Stomach smooth muscle (tissue), 2 donors: ENCODE measurements at regions not wholly inside any gene's neighbourhood (a gene's known extent, or its start where the extent isn't known, plus 50 kb on each side); places are given as distances from the start of the nearest gene placed in this dataset.

Source experiments
- H3K27ac ChIP-seq: one replicate; pipeline ENCODE4 v1.7.0; 2013; ENCODE audit warnings: mild to moderate bottlenecking, low read length, inconsistent platforms
- H3K27me3 ChIP-seq, 2 donors: one replicate each; pipeline ENCODE4 v1.7.0; 2013; ENCODE audit warnings: low read length in 2 of 2; ENCODE audit not compliant: insufficient read depth in 2 of 2, control insufficient read depth in 1 of 2
- H3K36me3 ChIP-seq, 2 donors: one replicate each; pipeline ENCODE4 v1.7.0; 2013; ENCODE audit warnings: low read length in 2 of 2; ENCODE audit not compliant: control insufficient read depth in 2 of 2, insufficient read depth in 2 of 2
- H3K4me1 ChIP-seq: one replicate; pipeline ENCODE4 v1.7.0; 2013; ENCODE audit warnings: low read length; ENCODE audit not compliant: control insufficient read depth, insufficient read depth
- H3K4me3 ChIP-seq, 2 donors: one replicate each; pipeline ENCODE4 v1.7.0; 2013; ENCODE audit warnings: low read length in 2 of 2
- H3K9ac ChIP-seq, 2 donors: one replicate each; pipeline ENCODE4 v1.7.0; 2013; ENCODE audit warnings: low read length in 2 of 2, mild to moderate bottlenecking in 1 of 2
- H3K9me3 ChIP-seq, 2 donors: one replicate each; pipeline ENCODE4 v1.7.0; 2013; ENCODE audit warnings: low read length in 2 of 2; ENCODE audit not compliant: control insufficient read depth in 2 of 2
- donor health status: healthy.
- donor health status: Pancreatic carcinoma.

DNA sequence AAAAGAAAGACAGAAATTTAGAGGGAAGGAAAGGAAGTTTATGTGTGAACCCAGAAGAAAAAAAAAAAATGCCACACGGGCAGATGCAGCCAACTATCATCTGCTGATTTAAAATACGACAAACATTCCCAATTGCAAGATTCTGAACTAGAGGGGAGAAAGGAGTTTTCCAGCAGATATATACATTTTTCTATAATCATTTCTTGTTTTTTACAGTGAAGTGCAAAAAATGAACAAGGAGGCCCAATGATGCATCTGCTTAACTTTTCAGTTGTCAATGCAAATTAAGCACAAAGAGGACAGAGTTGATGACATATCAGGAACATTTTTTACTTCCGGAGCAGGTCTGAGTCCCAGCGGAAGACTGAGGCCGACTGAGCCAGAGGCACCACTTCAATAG is 144.7 kb downstream of the MYCN start:
- H3K27me3 ChIP-seq: peaks cover 0 to 2% of the 10 kb centered on the region in 2 donors
- H3K4me1 ChIP-seq: no peaks in the 10 kb centered on the region
- no peaks in the 10 kb centered on the region for H3K36me3 ChIP-seq
- H3K4me3 ChIP-seq: no peak overlapping the region
- no peak overlapping the region for H3K9ac ChIP-seq
- no peaks in the 10 kb centered on the region for H3K9me3 ChIP-seq
- no peak overlapping the region for H3K27ac ChIP-seq

DNA sequence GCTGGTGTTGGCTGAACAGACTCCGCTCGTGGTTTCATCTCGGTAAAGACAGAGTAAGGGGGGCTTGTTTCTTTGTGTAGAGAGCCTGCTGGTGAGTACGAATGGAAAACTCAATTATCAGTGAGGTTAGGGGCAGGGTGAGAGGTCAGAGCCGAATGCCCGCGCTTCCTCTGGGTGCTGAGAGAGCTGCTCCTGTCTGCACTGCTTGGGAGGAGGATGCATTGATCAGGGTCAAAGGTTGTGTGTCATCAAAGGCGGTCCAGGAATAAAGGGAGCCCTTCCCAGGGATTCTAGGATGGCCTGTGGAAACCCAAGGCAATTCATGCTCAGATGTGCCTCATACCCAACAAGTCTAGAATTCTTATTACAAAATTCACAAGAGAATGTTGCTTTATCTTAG is 143.9 kb downstream of the MYCN start:
- H3K4me1 ChIP-seq: no peaks in the 10 kb centered on the region
- H3K27me3 ChIP-seq: peaks cover 0 to 2% of the 10 kb centered on the region in 2 donors
- H3K36me3 ChIP-seq: no peaks in the 10 kb centered on the region
- H3K4me3 ChIP-seq: no peak overlapping the region
- no peaks in the 10 kb centered on the region for H3K9me3 ChIP-seq
- no peak overlapping the region for H3K9ac ChIP-seq
- H3K27ac ChIP-seq: no peak overlapping the region

DNA sequence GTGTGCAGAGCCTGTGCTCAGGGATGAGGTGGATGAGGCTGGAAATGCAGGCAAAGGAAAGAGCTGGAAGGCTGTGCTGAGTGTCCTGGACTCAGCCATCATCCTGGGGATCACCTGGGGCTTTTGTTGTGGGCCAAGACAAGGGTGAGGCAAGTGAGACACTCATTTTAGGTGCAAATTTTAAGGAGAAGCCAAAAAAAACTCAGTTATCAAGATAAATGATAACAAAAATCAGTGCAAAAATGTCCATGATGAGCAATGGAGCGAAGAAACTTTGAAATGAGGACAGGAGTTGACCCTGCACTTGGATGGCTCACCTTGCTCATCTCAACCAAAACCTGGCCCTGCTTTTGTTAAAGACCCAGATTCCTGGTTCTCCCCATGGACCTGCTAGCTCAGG is 141.9 kb downstream of the MYCN start:
- Histone ChIP-seq H3K36me3 (no peaks in the 10 kb centered on the region), H3K27ac (no peak overlapping the region), H3K27me3 (peaks cover 0 to 2% of the 10 kb centered on the region in 2 donors), H3K9ac (no peak overlapping the region), H3K9me3 (no peaks in the 10 kb centered on the region), H3K4me3 (no peak overlapping the region), H3K4me1 (no peaks in the 10 kb centered on the region)

DNA sequence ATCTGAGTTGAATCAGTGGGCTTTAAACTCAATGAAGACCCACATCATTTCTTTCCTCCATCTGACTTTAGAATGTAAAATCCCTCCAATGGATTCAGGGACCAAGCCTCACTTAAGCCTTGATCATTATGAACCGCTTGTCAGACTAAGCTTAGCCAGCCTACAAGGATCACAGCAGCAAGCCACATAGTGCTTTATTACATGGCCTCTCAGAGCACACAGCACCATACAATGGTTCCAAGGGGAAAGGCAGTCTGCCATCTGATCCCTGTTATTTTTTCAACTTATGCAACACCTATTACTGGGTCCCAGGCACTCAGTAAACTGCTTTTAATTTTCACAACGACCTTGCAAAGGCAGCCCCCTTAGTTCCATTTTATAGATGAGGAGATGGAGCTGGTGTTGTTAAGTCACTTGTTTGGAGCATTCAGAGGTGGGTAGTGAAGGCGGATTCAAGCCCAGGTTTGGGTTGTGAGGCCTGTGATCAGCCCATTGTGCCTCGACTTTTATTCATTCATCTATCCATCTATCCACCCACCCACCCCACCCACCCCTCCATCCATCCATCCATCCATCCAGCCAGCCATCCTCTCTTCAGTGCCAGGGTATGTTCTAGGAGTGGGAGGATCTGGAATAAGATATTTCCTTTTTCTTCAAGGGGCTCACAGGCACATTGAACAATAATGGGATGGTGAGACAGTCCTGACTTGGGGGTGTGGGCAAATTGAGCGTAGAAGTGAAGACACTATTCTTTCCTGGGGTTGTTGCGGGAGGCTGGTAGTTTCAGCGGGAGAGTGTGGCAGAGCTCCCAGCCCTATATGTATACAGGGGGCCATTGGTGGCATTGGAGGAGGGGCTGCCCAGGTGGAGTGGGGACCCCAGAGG is 141.2 kb downstream of the MYCN start:
- Histone ChIP-seq H3K27me3 (peaks cover 0 to 2% of the 10 kb centered on the region in 2 donors), H3K4me1 (no peaks in the 10 kb centered on the region), H3K27ac (no peak overlapping the region), H3K9me3 (no peaks in the 10 kb centered on the region), H3K36me3 (no peaks in the 10 kb centered on the region), H3K4me3 (no peak overlapping the region), H3K9ac (no peak overlapping the region)

DNA sequence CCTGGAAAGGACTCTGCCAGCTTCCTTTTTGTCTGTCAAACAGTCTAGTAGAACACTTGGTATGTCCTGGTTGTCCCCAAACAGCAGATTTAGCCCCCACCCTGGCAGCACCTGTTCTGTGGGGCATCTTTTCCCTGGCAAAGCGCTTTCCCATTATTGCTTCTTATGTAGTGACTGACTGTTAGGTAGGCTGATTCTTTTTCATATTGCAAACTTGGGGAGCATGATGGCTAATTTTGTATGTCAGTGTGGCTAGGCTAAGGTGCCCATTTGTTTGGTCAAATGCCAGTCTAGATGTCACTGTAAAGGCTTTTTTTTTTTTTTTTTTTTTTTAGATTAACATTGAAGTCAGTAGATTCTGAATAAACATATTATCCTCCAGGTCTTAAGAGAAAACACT is 140.2 kb downstream of the MYCN start:
- Histone ChIP-seq H3K9ac (no peak overlapping the region), H3K4me3 (no peak overlapping the region), H3K4me1 (no peaks in the 10 kb centered on the region), H3K9me3 (no peaks in the 10 kb centered on the region), H3K27me3 (peaks cover 0 to 2% of the 10 kb centered on the region in 2 donors), H3K36me3 (no peaks in the 10 kb centered on the region), H3K27ac (no peak overlapping the region)

DNA sequence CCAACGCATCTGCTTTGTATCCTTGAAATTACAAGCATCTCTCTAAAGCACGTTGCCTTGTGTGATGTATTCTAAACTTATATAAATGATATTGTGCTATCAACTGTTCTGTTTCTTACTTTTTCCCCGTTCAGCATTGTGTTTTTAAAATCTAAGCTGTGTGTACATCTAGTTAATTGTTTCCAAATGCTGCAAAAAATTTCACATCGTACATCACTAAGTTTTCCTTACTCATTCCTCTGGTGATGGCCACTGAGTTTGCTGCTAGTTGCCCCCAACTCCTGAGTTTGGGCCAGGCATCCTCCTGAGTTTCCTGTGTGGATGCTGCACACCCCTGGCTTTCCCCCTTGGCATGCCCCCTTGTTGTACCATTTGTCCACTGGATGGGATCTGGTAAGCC is 139.7 kb downstream of the MYCN start:
- Histone ChIP-seq H3K9ac (no peak overlapping the region), H3K4me1 (no peaks in the 10 kb centered on the region), H3K9me3 (no peaks in the 10 kb centered on the region), H3K36me3 (no peaks in the 10 kb centered on the region), H3K27me3 (peaks cover 0 to 2% of the 10 kb centered on the region in 2 donors), H3K27ac (no peak overlapping the region), H3K4me3 (no peak overlapping the region)

DNA sequence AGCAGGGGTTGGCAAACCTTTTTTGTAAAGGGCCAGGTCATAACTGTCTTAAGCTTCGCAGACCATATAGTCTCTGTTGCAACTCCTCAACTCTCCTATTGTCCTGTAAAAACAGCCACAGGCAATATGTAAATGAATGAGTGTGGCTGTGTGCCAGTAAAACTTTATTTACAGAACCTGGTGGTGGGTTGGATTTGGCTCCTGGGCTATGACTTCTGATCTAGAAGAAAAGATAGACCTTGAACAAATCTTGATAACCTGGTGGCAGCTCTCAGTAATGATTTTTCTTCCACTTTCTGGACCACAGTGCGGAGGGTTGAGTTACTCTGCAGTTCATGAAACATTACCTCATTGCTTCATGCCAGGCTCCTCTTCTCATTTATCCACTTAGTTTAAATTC is 139.3 kb downstream of the MYCN start:
- H3K9me3 ChIP-seq: no peaks in the 10 kb centered on the region
- no peaks in the 10 kb centered on the region for H3K4me1 ChIP-seq
- H3K9ac ChIP-seq: no peak overlapping the region
- peaks cover 0 to 2% of the 10 kb centered on the region in 2 donors for H3K27me3 ChIP-seq
- no peaks in the 10 kb centered on the region for H3K36me3 ChIP-seq
- no peak overlapping the region for H3K4me3 ChIP-seq
- H3K27ac ChIP-seq: no peak overlapping the region

DNA sequence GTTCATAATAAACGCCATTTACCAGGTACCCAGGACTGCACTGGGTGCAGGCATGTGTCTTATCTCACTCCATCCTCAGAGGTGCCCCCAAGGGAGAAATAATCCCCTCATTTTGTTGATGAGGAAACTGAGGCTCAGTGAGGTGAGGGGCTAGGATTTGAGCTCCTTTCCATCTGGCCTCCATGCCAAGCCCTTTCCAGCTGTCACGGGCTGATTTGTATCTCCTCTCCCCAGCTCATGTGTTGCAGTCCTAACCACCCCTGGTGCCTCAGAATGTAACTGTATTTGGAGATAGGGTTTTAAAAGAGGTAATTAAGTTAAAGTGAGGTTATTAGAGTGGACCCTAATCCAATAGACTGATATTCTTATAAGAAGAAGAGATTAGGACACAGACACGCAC is 137.3 kb downstream of the MYCN start:
- H3K9me3 ChIP-seq: no peaks in the 10 kb centered on the region
- no peak overlapping the region for H3K27ac ChIP-seq
- no peaks in the 10 kb centered on the region for H3K36me3 ChIP-seq
- H3K4me1 ChIP-seq: no peaks in the 10 kb centered on the region
- H3K9ac ChIP-seq: no peak overlapping the region
- H3K27me3 ChIP-seq: no peaks in the 10 kb centered on the region
- no peak overlapping the region for H3K4me3 ChIP-seq

DNA sequence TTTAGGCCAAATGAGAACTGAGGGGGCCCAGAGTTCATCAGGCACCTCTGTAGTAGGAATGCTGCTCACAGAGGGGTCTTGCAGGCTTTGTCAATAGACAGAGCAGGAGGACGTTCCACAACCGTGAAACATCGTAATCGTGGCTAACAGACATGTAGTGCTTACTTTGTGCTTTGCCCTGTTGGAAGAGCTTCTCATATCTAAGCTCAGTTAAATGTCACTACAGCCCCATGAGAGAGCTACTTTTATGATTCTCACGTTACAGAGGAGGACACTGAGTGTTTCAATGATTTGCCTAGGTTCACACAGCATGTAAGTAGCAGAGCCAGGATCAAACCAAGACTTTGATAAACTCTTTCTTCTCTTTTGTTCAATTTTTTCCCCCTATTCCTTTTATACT is 136.6 kb downstream of the MYCN start:
- Histone ChIP-seq H3K27ac (no peak overlapping the region), H3K27me3 (no peaks in the 10 kb centered on the region), H3K4me3 (no peak overlapping the region), H3K4me1 (no peaks in the 10 kb centered on the region), H3K36me3 (no peaks in the 10 kb centered on the region), H3K9ac (no peak overlapping the region), H3K9me3 (no peaks in the 10 kb centered on the region)

DNA sequence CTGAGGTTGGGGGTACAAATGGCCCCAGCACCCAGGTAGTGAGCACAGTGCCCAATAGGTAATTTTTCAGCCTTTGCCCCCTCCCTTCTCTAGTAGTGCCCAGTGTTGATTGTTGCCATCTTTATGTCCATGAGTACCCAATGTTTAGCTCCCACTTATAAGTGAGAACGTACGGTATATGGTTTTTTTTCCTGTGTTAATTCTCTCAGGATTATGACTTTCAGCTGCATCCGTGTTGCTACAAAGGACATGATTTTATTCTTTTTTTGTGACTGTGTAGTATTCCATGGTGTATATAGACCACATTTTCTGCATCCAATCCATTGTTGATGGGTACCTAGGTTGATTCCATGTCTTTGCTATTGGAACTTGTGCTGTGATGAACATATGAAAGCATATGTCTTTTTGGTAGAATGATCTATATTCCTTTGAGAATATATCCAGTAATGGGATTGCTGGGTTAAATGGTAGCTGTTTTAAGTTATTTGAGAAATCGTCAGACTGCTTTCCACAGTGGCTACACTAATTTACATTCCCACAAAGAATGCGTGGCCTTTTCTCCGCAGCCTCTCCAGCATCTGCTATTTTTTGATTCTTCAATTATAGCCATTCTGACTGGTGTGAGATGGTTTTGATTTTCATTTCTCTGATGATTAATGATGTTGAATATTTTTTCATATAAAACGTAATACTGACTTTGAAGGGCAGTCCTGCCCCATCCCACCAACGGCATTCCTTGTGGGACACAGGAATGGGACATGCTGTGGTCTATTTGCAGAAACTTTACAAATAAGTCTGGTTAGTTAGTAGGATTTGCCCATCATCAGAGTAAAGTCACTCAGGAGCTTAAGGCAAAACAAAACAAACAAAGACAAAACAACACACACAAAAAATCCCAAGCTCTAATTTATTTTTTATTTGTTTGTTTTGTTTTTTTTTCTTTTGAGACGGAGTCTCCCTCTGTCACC is 135.0 kb downstream of the MYCN start:
- Histone ChIP-seq H3K4me3 (no peak overlapping the region), H3K27me3 (no peaks in the 10 kb centered on the region), H3K27ac (no peak overlapping the region), H3K4me1 (no peaks in the 10 kb centered on the region), H3K9ac (no peak overlapping the region), H3K36me3 (no peaks in the 10 kb centered on the region), H3K9me3 (no peaks in the 10 kb centered on the region)
